Keratinocyte (primary cell): ENCODE measurements at regions not wholly inside any gene's neighbourhood (a gene's known extent, or its start where the extent isn't known, plus 50 kb on each side); places are given as distances from the start of the nearest gene placed in this dataset.

Experiments used
- DNase-seq: peaks from one replicate; pipeline ENCODE4 v3.0.0-alpha.2; 2011; ENCODE audit warnings: low read depth, missing footprints, low spot score
- FAIRE-seq: peaks from 2 replicates; lab custom pipeline; 2011; peaks lifted over from hg19 to GRCh38; lab: Jason Lieb, UNC
- H2AFZ ChIP-seq: 2 replicates; pipeline ENCODE4 v1.6.0; 2012; ENCODE audit warnings: low read length, control low read depth, inconsistent platforms; ENCODE audit not compliant: control insufficient read depth
- H3K27ac ChIP-seq: 2 replicates; pipeline ENCODE4 v1.5.1; 2011; ENCODE audit warnings: low read length; ENCODE audit not compliant: control insufficient read depth, insufficient read depth
- H3K27me3 ChIP-seq: 3 replicates; pipeline ENCODE4 v1.6.0; 2011; ENCODE audit warnings: low read length; ENCODE audit not compliant: control insufficient read depth, insufficient read depth; ENCODE audit errors: extremely low read depth
- H3K36me3 ChIP-seq, 2 experiments: 2 replicates in 1 of 2; 3 replicates in 1 of 2; pipeline ENCODE4 v1.5.1; 2011; ENCODE audit warnings: low read length in 2 of 2, mild to moderate bottlenecking in 1 of 2; ENCODE audit not compliant: control insufficient read depth in 2 of 2, insufficient read depth in 2 of 2; ENCODE audit errors: extremely low read depth in 1 of 2
- H3K4me1 ChIP-seq: 3 replicates; pipeline ENCODE4 v1.5.1; 2011; ENCODE audit warnings: low read length; ENCODE audit not compliant: control insufficient read depth, insufficient read depth; ENCODE audit errors: extremely low read depth
- H3K4me2 ChIP-seq: 3 replicates; pipeline ENCODE4 v1.6.0; 2011; ENCODE audit warnings: low read depth, low read length; ENCODE audit not compliant: control insufficient read depth, insufficient read depth; ENCODE audit errors: extremely low read depth
- H3K4me3 ChIP-seq, 3 experiments: fragments of 200-600 bp in 1 of 3; sonication (generic) in 1 of 3; 2 replicates in 2 of 3; 3 replicates in 1 of 3; pipeline ENCODE4 v1.5.1; 2011 to 2016; ENCODE audit warnings: low read length in 3 of 3, mild to moderate bottlenecking in 3 of 3, control low read depth in 2 of 3, inconsistent platforms in 1 of 3, low read depth in 1 of 3, mixed read lengths in 1 of 3, mixed run types in 1 of 3, moderate library complexity in 1 of 3; ENCODE audit not compliant: control insufficient read depth in 2 of 3, insufficient read depth in 2 of 3; ENCODE audit errors: extremely low read depth in 1 of 3
- H3K79me2 ChIP-seq: 2 replicates; pipeline ENCODE4 v1.6.0; 2012; ENCODE audit warnings: low read length; ENCODE audit not compliant: control insufficient read depth, insufficient read depth
- H3K9ac ChIP-seq: 3 replicates; pipeline ENCODE4 v1.6.0; 2011; ENCODE audit warnings: low read length; ENCODE audit not compliant: control insufficient read depth, insufficient read depth; ENCODE audit errors: extremely low read depth
- H3K9me1 ChIP-seq: 3 replicates; pipeline ENCODE4 v1.6.0; 2011; ENCODE audit warnings: low read length; ENCODE audit not compliant: control insufficient read depth, insufficient read depth; ENCODE audit errors: extremely low read depth
- H3K9me3 ChIP-seq: 2 replicates; pipeline ENCODE4 v1.5.1; 2012; ENCODE audit warnings: low read depth, low read length; ENCODE audit not compliant: control insufficient read depth
- H4K20me1 ChIP-seq: 3 replicates; pipeline ENCODE4 v1.6.0; 2011; ENCODE audit warnings: low read length; ENCODE audit not compliant: control insufficient read depth, insufficient read depth; ENCODE audit errors: extremely low read depth
- EZH2 ChIP-seq: IDR thresholded peaks from one replicate; pipeline ENCODE4 v1.6.1; 2012; ENCODE audit warnings: inconsistent platforms, mild to moderate bottlenecking, low read length, moderate library complexity
- dilution Hi-C: fragments of 300-500 bp; cut with MboI; formaldehyde crosslinking; loops from one replicate; pipeline ENCODE4 v1.7.0; 2020; ENCODE audit warnings: low sequenced_read_pairs; ENCODE audit not compliant: extremely low pct_ligation_motif_present
- TF ChIP-seq, protein P1 (sequence below), 3 experiments: IDR thresholded peaks in 1 of 3; conservative IDR thresholded peaks in 1 of 3; optimal IDR thresholded peaks in 1 of 3; 2 replicates in 2 of 3; 3 replicates in 1 of 3; pipeline versions ENCODE3 to v1.5.1; 2011; ENCODE audit warnings: low read length in 3 of 3, mild to moderate bottlenecking in 3 of 3, moderate library complexity in 2 of 3, control low read depth in 1 of 3, inconsistent platforms in 1 of 3; ENCODE audit not compliant: insufficient read depth in 2 of 3; ENCODE audit errors: extremely low read depth in 1 of 3

DNA sequence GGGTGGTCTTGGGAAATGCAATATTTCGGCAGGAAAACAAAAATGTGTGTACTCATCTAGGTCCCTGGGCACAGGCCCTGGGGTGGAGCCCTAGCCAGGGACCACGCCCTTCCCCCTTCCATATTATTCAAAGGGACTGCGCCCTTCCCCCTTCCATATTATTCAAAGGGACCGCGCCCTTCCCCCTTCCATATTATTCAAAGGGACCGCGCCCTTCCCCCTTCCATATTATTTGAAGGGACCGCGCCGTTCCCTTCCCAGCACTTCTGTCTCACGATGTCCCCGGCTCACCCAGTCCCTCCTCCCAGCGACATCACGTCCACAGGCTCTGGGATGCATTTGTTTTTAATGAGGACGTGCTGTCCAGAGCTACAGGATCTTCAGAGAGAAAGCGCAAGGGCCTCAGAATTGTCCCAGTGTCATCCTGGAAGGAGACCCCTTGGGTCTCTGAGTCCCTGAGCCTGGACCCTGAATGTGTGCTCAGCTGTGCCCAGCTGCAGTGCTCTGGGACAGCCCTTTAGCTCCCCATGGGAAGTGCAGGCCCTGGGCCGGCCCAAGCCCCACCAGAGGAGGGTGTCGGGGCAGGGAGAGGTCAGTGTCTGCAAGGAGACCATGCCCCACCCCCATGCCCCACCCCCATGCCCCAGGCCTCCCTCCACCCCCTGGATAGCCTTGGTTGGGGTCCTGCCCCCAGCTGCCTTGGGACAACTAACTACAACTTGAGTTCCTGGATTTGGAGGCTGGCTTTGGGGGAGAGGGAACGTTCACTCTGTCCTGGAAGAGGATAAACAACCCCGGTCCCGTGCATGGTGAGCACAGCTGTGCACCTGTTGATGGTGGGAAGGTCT is 810.0 kb downstream of the BRD1 start:
- Histone ChIP-seq H3K4me1 (no peaks in the 10 kb centered on the region), H2AFZ (no peak overlapping the region), H3K9me1 (no peaks in the 10 kb centered on the region), H3K79me2 (no peaks in the 10 kb centered on the region), H3K27me3 (no peaks in the 10 kb centered on the region), H3K36me3 (no peaks in the 10 kb centered on the region), H3K4me2 (no peak overlapping the region), H3K4me3 (no peak overlapping the region), H3K9ac (no peak overlapping the region), H3K27ac (no peak overlapping the region), H4K20me1 (no peaks in the 10 kb centered on the region), H3K9me3 (peaks cover 5% of the 10 kb centered on the region)
- dilution Hi-C loops = no loop called here
- TF ChIP-seq, protein P1, sequence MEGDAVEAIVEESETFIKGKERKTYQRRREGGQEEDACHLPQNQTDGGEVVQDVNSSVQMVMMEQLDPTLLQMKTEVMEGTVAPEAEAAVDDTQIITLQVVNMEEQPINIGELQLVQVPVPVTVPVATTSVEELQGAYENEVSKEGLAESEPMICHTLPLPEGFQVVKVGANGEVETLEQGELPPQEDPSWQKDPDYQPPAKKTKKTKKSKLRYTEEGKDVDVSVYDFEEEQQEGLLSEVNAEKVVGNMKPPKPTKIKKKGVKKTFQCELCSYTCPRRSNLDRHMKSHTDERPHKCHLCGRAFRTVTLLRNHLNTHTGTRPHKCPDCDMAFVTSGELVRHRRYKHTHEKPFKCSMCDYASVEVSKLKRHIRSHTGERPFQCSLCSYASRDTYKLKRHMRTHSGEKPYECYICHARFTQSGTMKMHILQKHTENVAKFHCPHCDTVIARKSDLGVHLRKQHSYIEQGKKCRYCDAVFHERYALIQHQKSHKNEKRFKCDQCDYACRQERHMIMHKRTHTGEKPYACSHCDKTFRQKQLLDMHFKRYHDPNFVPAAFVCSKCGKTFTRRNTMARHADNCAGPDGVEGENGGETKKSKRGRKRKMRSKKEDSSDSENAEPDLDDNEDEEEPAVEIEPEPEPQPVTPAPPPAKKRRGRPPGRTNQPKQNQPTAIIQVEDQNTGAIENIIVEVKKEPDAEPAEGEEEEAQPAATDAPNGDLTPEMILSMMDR (optimal IDR thresholded peaks at IDR 0.05 in 1 of 3, IDR thresholded peaks at IDR 0.05 in 1 of 3, conservative IDR thresholded peaks at IDR 0.05 in 1 of 3; ENCODE audit: extremely low read depth in 1 of 3, insufficient read depth in 2 of 3, low read length in 3 of 3) = no peak
- FAIRE-seq = no peak
- no peak for DNase-seq

DNA sequence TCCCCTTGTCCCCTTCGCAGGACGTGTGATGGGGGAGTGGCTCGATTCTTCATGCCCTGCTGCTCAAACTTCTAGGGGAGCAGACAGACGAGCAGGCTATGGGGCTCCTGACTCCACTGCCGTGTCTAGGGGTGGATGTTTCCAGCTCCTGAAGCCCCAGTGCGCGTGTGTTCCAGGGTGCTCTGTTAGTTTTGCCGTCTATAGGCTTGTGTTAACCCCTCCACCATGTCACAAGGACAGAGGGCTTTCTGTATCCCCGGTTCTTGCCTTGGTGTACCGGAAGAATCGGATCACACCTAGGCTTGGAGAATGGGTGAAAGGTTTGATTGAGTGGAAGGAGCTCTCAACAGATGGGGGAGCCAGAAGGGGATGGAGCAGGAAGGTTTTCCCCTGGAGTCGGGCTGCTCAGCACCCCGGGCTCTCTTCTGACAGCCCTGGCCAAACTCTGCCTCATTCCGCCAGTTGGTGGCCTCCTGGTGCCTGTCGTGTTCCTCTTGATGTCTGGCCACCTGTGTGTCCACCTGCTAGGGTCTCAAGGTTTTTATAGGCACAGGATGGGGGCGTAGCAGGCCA is 810.7 kb downstream of the BRD1 start:
- Histone ChIP-seq H3K79me2 (no peaks in the 10 kb centered on the region), H3K27ac (no peak overlapping the region), H3K4me3 (no peak overlapping the region), H3K9ac (no peak overlapping the region), H4K20me1 (no peaks in the 10 kb centered on the region), H3K27me3 (no peaks in the 10 kb centered on the region), H3K9me1 (no peaks in the 10 kb centered on the region), H3K36me3 (no peaks in the 10 kb centered on the region), H3K4me1 (no peaks in the 10 kb centered on the region), H3K4me2 (no peak overlapping the region), H2AFZ (no peak overlapping the region), H3K9me3 (peaks cover 7% of the 10 kb centered on the region)
- DNase-seq (no peak), FAIRE-seq (no peak)
- no peak for TF ChIP-seq EZH2
- TF ChIP-seq, protein P1 (optimal IDR thresholded peaks at IDR 0.05 in 1 of 3, IDR thresholded peaks at IDR 0.05 in 1 of 3, conservative IDR thresholded peaks at IDR 0.05 in 1 of 3; ENCODE audit: extremely low read depth in 1 of 3, insufficient read depth in 2 of 3, low read length in 3 of 3) = no peak
- dilution Hi-C loops = no loop called here
